Neural progenitor cell (in vitro differentiated cells): ENCODE measurements at regions not wholly inside any gene's neighbourhood (a gene's known extent, or its start where the extent isn't known, plus 50 kb on each side); places are given as distances from the start of the nearest gene placed in this dataset.

Source experiments
- DNase-seq: peaks from one replicate; pipeline ENCODE4 v3.0.0-alpha.2; 2016; ENCODE audit warnings: low spot score
- H2AFZ ChIP-seq: fragments of 200-600 bp; sonication (generic); replicated peaks from 2 replicates; pipeline ENCODE4 v1.6.1; 2016; ENCODE audit warnings: antibody characterized with exemption
- H3F3A ChIP-seq: fragments of 200-600 bp; sonication (generic); 2 replicates; pipeline ENCODE4 v1.6.1; 2016; ENCODE audit warnings: antibody characterized with exemption, low read depth
- H3K27ac ChIP-seq: fragments of 200-600 bp; sonication (generic); 2 replicates; pipeline ENCODE4 v1.5.1; 2016; ENCODE audit warnings: mild to moderate bottlenecking
- H3K27me3 ChIP-seq: fragments of 200-600 bp; sonication (generic); 2 replicates; pipeline ENCODE4 v1.6.1; 2016; ENCODE audit warnings: mild to moderate bottlenecking, moderate library complexity
- H3K36me3 ChIP-seq: fragments of 200-600 bp; sonication (generic); 2 replicates; pipeline ENCODE4 v1.5.1; 2016
- H3K4me1 ChIP-seq: fragments of 200-600 bp; sonication (generic); 2 replicates; pipeline ENCODE4 v1.6.1; 2016; ENCODE audit warnings: mixed run types
- H3K4me2 ChIP-seq: fragments of 200-600 bp; sonication (generic); 2 replicates; pipeline ENCODE4 v1.6.1; 2016
- H3K4me3 ChIP-seq: fragments of 200-600 bp; sonication (generic); 2 replicates; pipeline ENCODE4 v1.5.1; 2016
- H3K79me2 ChIP-seq: fragments of 200-600 bp; sonication (generic); 2 replicates; pipeline ENCODE4 v1.6.1; 2016; ENCODE audit warnings: low read depth
- H3K9ac ChIP-seq: fragments of 200-600 bp; sonication (generic); 2 replicates; pipeline ENCODE4 v1.6.1; 2016
- H3K9me3 ChIP-seq: fragments of 200-600 bp; sonication (generic); 2 replicates; pipeline ENCODE4 v1.5.1; 2016; ENCODE audit warnings: low read depth
- H4K20me1 ChIP-seq: fragments of 200-600 bp; sonication (generic); 2 replicates; pipeline ENCODE4 v1.6.1; 2016; ENCODE audit warnings: low read depth
- H3K27ac Mint-ChIP-seq: 3 replicates; pipeline ENCODE4 v1.8.0; 2021; ENCODE audit warnings: mixed read lengths
- H3K27me3 Mint-ChIP-seq: 2 replicates; pipeline ENCODE4 v1.8.0; 2022; ENCODE audit warnings: low read depth, mild to moderate bottlenecking, inconsistent platforms, moderate library complexity, mixed read lengths; ENCODE audit not compliant: insufficient read depth
- H3K36me3 Mint-ChIP-seq: 3 replicates; pipeline ENCODE4 v1.8.0; 2021; ENCODE audit warnings: mixed read lengths
- H3K4me1 Mint-ChIP-seq: 3 replicates; pipeline ENCODE4 v1.8.0; 2021; ENCODE audit warnings: mixed read lengths
- H3K4me3 Mint-ChIP-seq: 3 replicates; pipeline ENCODE4 v1.8.0; 2021; ENCODE audit warnings: mild to moderate bottlenecking, moderate library complexity, mixed read lengths
- H3K9me3 Mint-ChIP-seq: 3 replicates; pipeline ENCODE4 v1.8.0; 2020; ENCODE audit warnings: mixed read lengths
- CTCF ChIP-seq: fragments of 200-600 bp; sonication (generic); IDR thresholded peaks from 2 replicates; pipeline ENCODE4 v1.5.1; 2017; ENCODE audit warnings: antibody characterized with exemption, mild to moderate bottlenecking
- EZH2 ChIP-seq: fragments of 200-600 bp; sonication (generic); IDR thresholded peaks from 2 replicates; pipeline ENCODE4 v1.6.1; 2017; ENCODE audit warnings: antibody characterized with exemption, mild to moderate bottlenecking, moderate library complexity
- EZH2phosphoT487 ChIP-seq: fragments of 200-600 bp; sonication (generic); IDR thresholded peaks from 2 replicates; pipeline ENCODE4 v1.6.1; 2017; ENCODE audit warnings: antibody characterized with exemption

DNA sequence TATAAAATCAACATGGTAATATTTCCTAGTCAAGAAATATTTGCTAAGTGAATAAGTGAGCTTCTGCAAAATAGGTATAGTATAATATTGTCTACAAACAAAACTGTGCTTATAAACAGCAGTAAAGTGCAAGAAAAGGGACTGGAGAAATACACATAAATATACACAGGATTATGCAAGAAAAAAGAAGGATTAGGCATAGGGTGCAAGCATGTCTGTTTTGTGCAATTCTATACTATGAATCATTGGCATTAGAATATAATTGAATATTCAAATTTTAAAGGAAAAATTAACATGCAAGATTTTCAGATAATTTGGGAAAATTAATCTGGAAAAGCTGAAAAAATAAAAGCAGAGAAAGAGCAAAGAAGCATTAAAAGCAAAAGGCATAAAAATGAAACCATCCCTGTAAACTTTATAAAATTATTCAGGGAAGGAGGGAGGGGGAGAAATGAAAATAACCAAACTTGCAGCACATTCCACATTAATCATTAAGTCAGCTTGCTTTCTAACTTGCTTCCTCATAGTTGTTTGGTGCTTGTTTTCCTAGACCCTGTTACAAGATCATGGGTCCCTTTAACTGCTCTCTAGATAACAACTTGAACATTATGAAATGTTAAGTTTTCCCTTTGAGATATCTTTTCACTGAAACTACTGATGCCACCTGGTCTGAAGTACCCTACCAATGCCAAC lies 147.4 kb upstream of the STAC start:
- H4K20me1 ChIP-seq = no peaks in the 10 kb centered on the region
- no peaks in the 10 kb centered on the region for H3K36me3 ChIP-seq
- no peaks in the 10 kb centered on the region for H3K4me1 ChIP-seq
- no peak overlapping the region for H3K27ac Mint-ChIP-seq
- no peaks in the 10 kb centered on the region for H3K9me3 ChIP-seq
- no peaks in the 10 kb centered on the region for H3K27me3 ChIP-seq
- no peaks in the 10 kb centered on the region for H3K36me3 Mint-ChIP-seq
- no peak overlapping the region for H3K4me2 ChIP-seq
- no peaks in the 10 kb centered on the region for H3K4me1 Mint-ChIP-seq
- H3K4me3 Mint-ChIP-seq = no peak overlapping the region
- H2AFZ ChIP-seq = peak overlapping the region; percentile 40
- H3K9me3 Mint-ChIP-seq = peaks cover 6% of the 10 kb centered on the region
- no peaks in the 10 kb centered on the region for H3K79me2 ChIP-seq
- H3F3A ChIP-seq = no peaks in the 10 kb centered on the region
- TF ChIP-seq EZH2 (no peak), EZH2phosphoT487 (no peak), CTCF (no peak)
- no peak overlapping the region for H3K4me3 ChIP-seq
- no peak overlapping the region for H3K9ac ChIP-seq
- no peak overlapping the region for H3K27ac ChIP-seq
- no peak for DNase-seq
- H3K27me3 Mint-ChIP-seq = peaks cover 5% of the 10 kb centered on the region

- no peak overlapping the region for H2AFZ ChIP-seq
- H3K9me3 Mint-ChIP-seq = no peaks in the 10 kb centered on the region
- H3K9me3 ChIP-seq = no peaks in the 10 kb centered on the region
- H3K36me3 Mint-ChIP-seq = no peaks in the 10 kb centered on the region
- H3K4me1 ChIP-seq = no peaks in the 10 kb centered on the region
- H3K9ac ChIP-seq = no peak overlapping the region
- H3F3A ChIP-seq = no peaks in the 10 kb centered on the region
- H4K20me1 ChIP-seq = no peaks in the 10 kb centered on the region
- H3K4me1 Mint-ChIP-seq = no peaks in the 10 kb centered on the region
- no peak overlapping the region for H3K4me2 ChIP-seq
- no peak overlapping the region for H3K4me3 ChIP-seq
- H3K27me3 Mint-ChIP-seq = peaks cover 5% of the 10 kb centered on the region
- no peaks in the 10 kb centered on the region for H3K27me3 ChIP-seq
- no peak overlapping the region for H3K27ac ChIP-seq
- DNase-seq = no peak
- no peak for TF ChIP-seq EZH2
- TF ChIP-seq EZH2phosphoT487 = no peak
- no peak for TF ChIP-seq CTCF
- H3K27ac Mint-ChIP-seq = no peak overlapping the region
- no peak overlapping the region for H3K4me3 Mint-ChIP-seq
- H3K36me3 ChIP-seq = no peaks in the 10 kb centered on the region
- no peaks in the 10 kb centered on the region for H3K79me2 ChIP-seq
Observed at GRCh38 chr3:36244728-36245127, 135.6 kb upstream of the STAC start.

- Histone ChIP-seq H3F3A (no peaks in the 10 kb centered on the region), H3K4me3 (no peak overlapping the region), H3K36me3 (no peaks in the 10 kb centered on the region), H3K4me2 (no peak overlapping the region), H2AFZ (no peak overlapping the region), H3K27ac (no peak overlapping the region), H3K9me3 (no peaks in the 10 kb centered on the region), H4K20me1 (no peaks in the 10 kb centered on the region), H3K9ac (no peak overlapping the region), H3K27me3 (no peaks in the 10 kb centered on the region), H3K4me1 (no peaks in the 10 kb centered on the region), H3K79me2 (no peaks in the 10 kb centered on the region)
- Mint-ChIP-seq H3K4me3 (no peak overlapping the region), H3K4me1 (no peaks in the 10 kb centered on the region), H3K27me3 (no peaks in the 10 kb centered on the region), H3K27ac (no peak overlapping the region), H3K36me3 (no peaks in the 10 kb centered on the region), H3K9me3 (peaks cover 8% of the 10 kb centered on the region)
- no peak for DNase-seq
- TF ChIP-seq EZH2phosphoT487 = no peak
- TF ChIP-seq CTCF = no peak
- TF ChIP-seq EZH2 = no peak
Observed at GRCh38 chr3:36248374-36248773, 131.9 kb upstream of the STAC start.
